HCT116 (cell line): ENCODE measurements at regions not wholly inside any gene's neighbourhood (a gene's known extent, or its start where the extent isn't known, plus 50 kb on each side); places are given as distances from the start of the nearest gene placed in this dataset.

ENCODE experiments used
- ATAC-seq: fragments of 200-7000 bp; cut with Tn5 transposase; 2 replicates; pipeline ENCODE4 v1.9.1; 2020; ENCODE audit warnings: mild to moderate bottlenecking, moderate library complexity
- BruUV-seq: library from RNA; stranded (reverse); fragments of 400-500 nt; replicated peaks from 2 replicates; lab custom pipeline; 2021; lab: Mats Ljungman, UMichigan
- CTCF ChIA-PET: fragments of 300-600 bp; sonication (Branson Sonifier 250); formaldehyde crosslinking; loops from one replicate; lab custom pipeline; 2021; ENCODE audit warnings: antibody characterized with exemption; lab: Charles Lee
- POLR2A ChIA-PET: fragments of 300-600, 350-600 bp; sonication (Branson Sonifier 250); formaldehyde crosslinking; loops from one replicate; lab custom pipeline; 2021; ENCODE audit warnings: antibody characterized with exemption; lab: Charles Lee
- RAD21 ChIA-PET, 2 experiments: fragments of 300-600 bp; sonication (Branson Sonifier 250); formaldehyde crosslinking; loops; one replicate each; lab custom pipeline; 2023; ENCODE audit warnings: low total read pairs in 2 of 2; ENCODE audit not compliant: uncharacterized antibody in 2 of 2, unreplicated experiment in 2 of 2, low non-redundant PET in 1 of 2; lab: Charles Lee
- DNase-seq: peaks from one replicate; pipeline ENCODE4 v3.0.0-alpha.2; 2010; ENCODE audit warnings: low read depth, low spot score
- H2AFZ ChIP-seq: fragments of 200-600 bp; shearing (Covaris generic), sonication (generic); 2 replicates; pipeline ENCODE4 v1.6.1; 2017; ENCODE audit warnings: low read depth, mixed run types, mixed read lengths, antibody characterized with exemption, low read length; ENCODE audit not compliant: poor library complexity, severe bottlenecking
- H3K27ac ChIP-seq: 2 replicates; pipeline ENCODE4 v1.5.1; 2012; ENCODE audit warnings: low read depth, low read length
- H3K27me3 ChIP-seq: fragments of 200-600 bp; sonication (generic); 2 replicates; pipeline ENCODE4 v1.6.1; 2016; ENCODE audit warnings: mixed run types, low read length, mixed read lengths; ENCODE audit not compliant: insufficient read depth
- H3K36me3 ChIP-seq, 2 experiments: fragments of 200-500 bp in 1 of 2; fragments of 200-600 bp in 1 of 2; sonication (Bioruptor generic) in 1 of 2; sonication (generic) in 1 of 2; 2 replicates each; pipeline versions ENCODE4 v1.5.1 to v1.6.1; 2014 to 2016; ENCODE audit warnings: low read length in 2 of 2, inconsistent platforms in 1 of 2, mixed read lengths in 1 of 2, mixed run types in 1 of 2; ENCODE audit not compliant: insufficient read depth in 2 of 2, control insufficient read depth in 1 of 2
- H3K4me1 ChIP-seq, 2 experiments: fragments of 200-600 bp in 1 of 2; sonication (generic) in 1 of 2; 2 replicates each; pipeline versions ENCODE4 v1.5.1 to v1.6.1; 2012 to 2017; ENCODE audit warnings: low read length in 2 of 2, inconsistent platforms in 1 of 2, mild to moderate bottlenecking in 1 of 2, mixed read lengths in 1 of 2, mixed run types in 1 of 2, moderate library complexity in 1 of 2; ENCODE audit not compliant: insufficient read depth in 2 of 2, control insufficient read depth in 1 of 2
- H3K4me2 ChIP-seq: fragments of 200-600 bp; sonication (generic); 2 replicates; pipeline ENCODE4 v1.6.1; 2017; ENCODE audit warnings: mixed run types, low read length, mixed read lengths
- H3K4me3 ChIP-seq, 2 experiments: fragments of 200-600 bp in 1 of 2; sonication (generic) in 1 of 2; replicated peaks in 1 of 2; 2 replicates each; pipeline ENCODE4 v1.5.1; 2011 to 2016; ENCODE audit warnings: low read length in 2 of 2, control low read depth in 1 of 2, low read depth in 1 of 2, mild to moderate bottlenecking in 1 of 2, mixed read lengths in 1 of 2, mixed run types in 1 of 2
- H3K79me2 ChIP-seq: fragments of 200-600 bp; sonication (generic); 2 replicates; pipeline ENCODE4 v1.6.1; 2017; ENCODE audit warnings: mild to moderate bottlenecking, mixed run types, low read length, moderate library complexity, mixed read lengths; ENCODE audit not compliant: insufficient read depth
- H3K9ac ChIP-seq: fragments of 200-600 bp; sonication (generic); 2 replicates; pipeline ENCODE4 v1.6.1; 2016; ENCODE audit warnings: low read length, mixed read lengths
- H3K9me2 ChIP-seq: fragments of 200-600 bp; sonication (generic), shearing (Covaris generic); 2 replicates; pipeline ENCODE4 v1.6.1; 2017; ENCODE audit warnings: mixed run types, mild to moderate bottlenecking, moderate library complexity; ENCODE audit not compliant: insufficient read depth
- H3K9me3 ChIP-seq, 2 experiments: fragments of 200-500 bp in 1 of 2; fragments of 200-600 bp in 1 of 2; sonication (Bioruptor generic) in 1 of 2; sonication (generic) in 1 of 2; 2 replicates each; pipeline ENCODE4 v1.6.1; 2014 to 2017; ENCODE audit warnings: low read length in 2 of 2, mixed read lengths in 2 of 2, inconsistent platforms in 1 of 2, low read depth in 1 of 2, mild to moderate bottlenecking in 1 of 2, mixed run types in 1 of 2, moderate library complexity in 1 of 2; ENCODE audit not compliant: control insufficient read depth in 1 of 2, insufficient read depth in 1 of 2
- H4K20me1 ChIP-seq: fragments of 200-600 bp; sonication (generic), shearing (Covaris generic); 2 replicates; pipeline ENCODE4 v1.6.1; 2017; ENCODE audit warnings: mixed run types, mild to moderate bottlenecking, moderate library complexity; ENCODE audit not compliant: insufficient read depth
- EGR1 ChIP-seq: IDR thresholded peaks from 2 replicates; pipeline ENCODE4 v1.6.1; 2012; ENCODE audit warnings: low read depth
- ELF1 ChIP-seq: IDR thresholded peaks from 2 replicates; pipeline ENCODE4 v1.6.1; 2012; ENCODE audit warnings: low read depth, borderline replicate concordance
- EZH2phosphoT487 ChIP-seq: fragments of 200-600 bp; IDR thresholded peaks from 2 replicates; pipeline ENCODE4 v1.6.1; 2018; ENCODE audit warnings: antibody characterized with exemption, borderline replicate concordance
- FOSL1 ChIP-seq: IDR thresholded peaks from 2 replicates; pipeline ENCODE4 v1.6.1; 2012; ENCODE audit warnings: low read depth
- SP1 ChIP-seq: IDR thresholded peaks from 2 replicates; pipeline ENCODE4 v1.6.1; 2012; ENCODE audit warnings: low read depth
- TCF7L2 ChIP-seq: IDR thresholded peaks from 2 replicates; pipeline ENCODE4 v1.7.0; 2011; ENCODE audit warnings: borderline replicate concordance, inconsistent platforms; ENCODE audit not compliant: insufficient read depth, insufficient read length; ENCODE audit errors: extremely low read depth
- YY1 ChIP-seq: IDR thresholded peaks from 2 replicates; pipeline ENCODE4 v1.6.1; 2011; ENCODE audit warnings: low read length, low read depth, moderate library complexity, mild to moderate bottlenecking; ENCODE audit not compliant: insufficient replicate concordance; ENCODE audit errors: extremely low read depth
- ZBTB33 ChIP-seq: IDR thresholded peaks from 2 replicates; pipeline ENCODE4 v1.6.1; 2011; ENCODE audit warnings: mild to moderate bottlenecking, low read length, moderate library complexity; ENCODE audit not compliant: insufficient replicate concordance; ENCODE audit errors: extremely low read depth
- ZFX ChIP-seq: fragments of 450-650 bp; IDR thresholded peaks from 2 replicates; pipeline ENCODE4 v1.6.1; 2017
- intact Hi-C: fragments of 100-400 bp; cut with micrococcal nuclease; formaldehyde crosslinking; loops from 2 replicates; pipeline ENCODE4 v1.10.0; 2022
- TF ChIP-seq, protein P1 (sequence below): IDR thresholded peaks from 2 replicates; pipeline ENCODE4 v1.6.1; 2012; ENCODE audit warnings: low read depth
- TF ChIP-seq, protein P2 (sequence below), 3 experiments: fragments of 200-600 bp in 1 of 3; sonication (generic) in 1 of 3; IDR thresholded peaks in 2 of 3; conservative IDR thresholded peaks in 1 of 3; 2 replicates each; pipeline ENCODE4 v1.5.1; 2012 to 2017; ENCODE audit warnings: low read depth in 2 of 3, low read length in 2 of 3, antibody characterized with exemption in 1 of 3, borderline replicate concordance in 1 of 3, control low read depth in 1 of 3, mild to moderate bottlenecking in 1 of 3, mixed read lengths in 1 of 3, mixed run types in 1 of 3, moderate library complexity in 1 of 3; ENCODE audit not compliant: insufficient read depth in 1 of 3
- TF ChIP-seq, protein P3 (sequence below): IDR thresholded peaks from 2 replicates; pipeline ENCODE4 v1.6.1; 2012

GRCh38 chr21:26736449-26736848, 108.8 kb downstream of the ADAMTS1 start:
- no peak for ATAC-seq
- POLR2A ChIA-PET = no interaction called here
- TF ChIP-seq EGR1 (no peak), FOSL1 (no peak), YY1 (no peak), ELF1 (no peak), SP1 (no peak), TCF7L2 (no peak), ZFX (no peak), EZH2phosphoT487 (no peak), ZBTB33 (no peak)
- TF ChIP-seq, protein P1, sequence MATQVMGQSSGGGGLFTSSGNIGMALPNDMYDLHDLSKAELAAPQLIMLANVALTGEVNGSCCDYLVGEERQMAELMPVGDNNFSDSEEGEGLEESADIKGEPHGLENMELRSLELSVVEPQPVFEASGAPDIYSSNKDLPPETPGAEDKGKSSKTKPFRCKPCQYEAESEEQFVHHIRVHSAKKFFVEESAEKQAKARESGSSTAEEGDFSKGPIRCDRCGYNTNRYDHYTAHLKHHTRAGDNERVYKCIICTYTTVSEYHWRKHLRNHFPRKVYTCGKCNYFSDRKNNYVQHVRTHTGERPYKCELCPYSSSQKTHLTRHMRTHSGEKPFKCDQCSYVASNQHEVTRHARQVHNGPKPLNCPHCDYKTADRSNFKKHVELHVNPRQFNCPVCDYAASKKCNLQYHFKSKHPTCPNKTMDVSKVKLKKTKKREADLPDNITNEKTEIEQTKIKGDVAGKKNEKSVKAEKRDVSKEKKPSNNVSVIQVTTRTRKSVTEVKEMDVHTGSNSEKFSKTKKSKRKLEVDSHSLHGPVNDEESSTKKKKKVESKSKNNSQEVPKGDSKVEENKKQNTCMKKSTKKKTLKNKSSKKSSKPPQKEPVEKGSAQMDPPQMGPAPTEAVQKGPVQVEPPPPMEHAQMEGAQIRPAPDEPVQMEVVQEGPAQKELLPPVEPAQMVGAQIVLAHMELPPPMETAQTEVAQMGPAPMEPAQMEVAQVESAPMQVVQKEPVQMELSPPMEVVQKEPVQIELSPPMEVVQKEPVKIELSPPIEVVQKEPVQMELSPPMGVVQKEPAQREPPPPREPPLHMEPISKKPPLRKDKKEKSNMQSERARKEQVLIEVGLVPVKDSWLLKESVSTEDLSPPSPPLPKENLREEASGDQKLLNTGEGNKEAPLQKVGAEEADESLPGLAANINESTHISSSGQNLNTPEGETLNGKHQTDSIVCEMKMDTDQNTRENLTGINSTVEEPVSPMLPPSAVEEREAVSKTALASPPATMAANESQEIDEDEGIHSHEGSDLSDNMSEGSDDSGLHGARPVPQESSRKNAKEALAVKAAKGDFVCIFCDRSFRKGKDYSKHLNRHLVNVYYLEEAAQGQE = no peak
- TF ChIP-seq, protein P2, sequence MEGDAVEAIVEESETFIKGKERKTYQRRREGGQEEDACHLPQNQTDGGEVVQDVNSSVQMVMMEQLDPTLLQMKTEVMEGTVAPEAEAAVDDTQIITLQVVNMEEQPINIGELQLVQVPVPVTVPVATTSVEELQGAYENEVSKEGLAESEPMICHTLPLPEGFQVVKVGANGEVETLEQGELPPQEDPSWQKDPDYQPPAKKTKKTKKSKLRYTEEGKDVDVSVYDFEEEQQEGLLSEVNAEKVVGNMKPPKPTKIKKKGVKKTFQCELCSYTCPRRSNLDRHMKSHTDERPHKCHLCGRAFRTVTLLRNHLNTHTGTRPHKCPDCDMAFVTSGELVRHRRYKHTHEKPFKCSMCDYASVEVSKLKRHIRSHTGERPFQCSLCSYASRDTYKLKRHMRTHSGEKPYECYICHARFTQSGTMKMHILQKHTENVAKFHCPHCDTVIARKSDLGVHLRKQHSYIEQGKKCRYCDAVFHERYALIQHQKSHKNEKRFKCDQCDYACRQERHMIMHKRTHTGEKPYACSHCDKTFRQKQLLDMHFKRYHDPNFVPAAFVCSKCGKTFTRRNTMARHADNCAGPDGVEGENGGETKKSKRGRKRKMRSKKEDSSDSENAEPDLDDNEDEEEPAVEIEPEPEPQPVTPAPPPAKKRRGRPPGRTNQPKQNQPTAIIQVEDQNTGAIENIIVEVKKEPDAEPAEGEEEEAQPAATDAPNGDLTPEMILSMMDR (IDR thresholded peaks at IDR 0.05 in 2 of 3, conservative IDR thresholded peaks at IDR 0.05 in 1 of 3; ENCODE audit: borderline replicate concordance in 1 of 3, insufficient read depth in 1 of 3, low read depth in 2 of 3, low read length in 2 of 3) = no peak
- TF ChIP-seq, protein P3, sequence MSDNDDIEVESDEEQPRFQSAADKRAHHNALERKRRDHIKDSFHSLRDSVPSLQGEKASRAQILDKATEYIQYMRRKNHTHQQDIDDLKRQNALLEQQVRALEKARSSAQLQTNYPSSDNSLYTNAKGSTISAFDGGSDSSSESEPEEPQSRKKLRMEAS = no peak
- TF ChIP-seq, all 23 proteins: peak for 0
- H3K4me1 ChIP-seq = no peaks in the 10 kb centered on the region
- H3K4me2 ChIP-seq = no peak overlapping the region
- DNase-seq = no peak
- H3K79me2 ChIP-seq = no peaks in the 10 kb centered on the region
- BruUV-seq = no TSS peak
- no peak overlapping the region for H3K9ac ChIP-seq
- no peak overlapping the region for H3K27ac ChIP-seq
- CTCF ChIA-PET = no interaction called here
- no peak overlapping the region for H2AFZ ChIP-seq
- peaks cover 0 to 10% of the 10 kb centered on the region in 2 experiments; a peak in 2 of 4 replicates for H3K9me3 ChIP-seq
- no peaks in the 10 kb centered on the region for H3K9me2 ChIP-seq
- H3K36me3 ChIP-seq = no peaks in the 10 kb centered on the region
- H3K27me3 ChIP-seq = no peaks in the 10 kb centered on the region
- intact Hi-C loops = no loop called here
- H4K20me1 ChIP-seq = no peaks in the 10 kb centered on the region
- H3K4me3 ChIP-seq = no peak overlapping the region
- RAD21 ChIA-PET = no interaction called here
